NAMALWA (cell line): ENCODE measurements at regions not wholly inside any gene's neighbourhood (a gene's known extent, or its start where the extent isn't known, plus 50 kb on each side); places are given as distances from the start of the nearest gene placed in this dataset.
"Not testable (repeated sequence)": the region's sequence is repeated elsewhere in the genome, so short reads cannot be mapped to it uniquely, and the experiment has no call there.

Experiments
- DNase-seq: peaks from one replicate; pipeline ENCODE4 v3.0.0-alpha.2; 2015; ENCODE audit warnings: low spot score

- peak; percentile 57 for DNase-seq
Observed at GRCh38 chr21:5065240-5066211, 5455.9 kb upstream of the TPTE start.

- DNase-seq, result not testable (repeated sequence)
Observed at GRCh38 chr21:5066682-5067251, 5454.6 kb upstream of the TPTE start.

- DNase-seq, result not testable (repeated sequence)
Observed at GRCh38 chr21:5067326-5068048, 5453.9 kb upstream of the TPTE start.

- DNase-seq, result not testable (repeated sequence)
Observed at GRCh38 chr21:5068649-5069048, 5452.7 kb upstream of the TPTE start.

- not testable (repeated sequence) for DNase-seq
Observed at GRCh38 chr21:5071180-5071579, 5450.2 kb upstream of the TPTE start.

- DNase-seq, result not testable (repeated sequence)
Observed at GRCh38 chr21:5076854-5077253, 5444.5 kb upstream of the TPTE start.

- not testable (repeated sequence) for DNase-seq
Observed at GRCh38 chr21:5079361-5079760, 5442.0 kb upstream of the TPTE start.

- not testable (repeated sequence) for DNase-seq
Observed at GRCh38 chr21:5080015-5080414, 5441.4 kb upstream of the TPTE start.

GRCh38 chr21:5084246-5084645 lies 5437.1 kb upstream of the TPTE start:
- not testable (repeated sequence) for DNase-seq

- DNase-seq, result not testable (repeated sequence)
Observed at GRCh38 chr21:5085456-5085855, 5435.9 kb upstream of the TPTE start.

GRCh38 chr21:5086416-5086815 lies 5435.0 kb upstream of the TPTE start:
- peak; percentile 9 for DNase-seq

- not testable (repeated sequence) for DNase-seq
Observed at GRCh38 chr21:5088820-5089219, 5432.6 kb upstream of the TPTE start.

- not testable (repeated sequence) for DNase-seq
Observed at GRCh38 chr21:5089399-5090089, 5431.8 kb upstream of the TPTE start.

GRCh38 chr21:5090132-5091079 lies 5431.0 kb upstream of the TPTE start:
- not testable (repeated sequence) for DNase-seq

GRCh38 chr21:5091274-5091673 lies 5430.1 kb upstream of the TPTE start:
- DNase-seq, result not testable (repeated sequence)

GRCh38 chr21:5095628-5096027 lies 5425.8 kb upstream of the TPTE start:
- DNase-seq, result not testable (repeated sequence)

- not testable (repeated sequence) for DNase-seq
Observed at GRCh38 chr21:5098010-5098743, 5423.2 kb upstream of the TPTE start.

- not testable (repeated sequence) for DNase-seq
Observed at GRCh38 chr21:5100604-5101174, 5420.7 kb upstream of the TPTE start.

GRCh38 chr21:5101749-5102148 lies 5419.6 kb upstream of the TPTE start:
- DNase-seq, result not testable (repeated sequence)
